GM18517 (cell line): ENCODE measurements at regions not wholly inside any gene's neighbourhood (a gene's known extent, or its start where the extent isn't known, plus 50 kb on each side); places are given as distances from the start of the nearest gene placed in this dataset.

Experiments
- ATAC-seq: cut with Tn5 transposase; IDR thresholded peaks from one replicate; pipeline ENCODE4 v1.9.1; 2021; ENCODE audit warnings: mild to moderate bottlenecking, moderate library complexity; ENCODE audit not compliant: unreplicated experiment

DNA sequence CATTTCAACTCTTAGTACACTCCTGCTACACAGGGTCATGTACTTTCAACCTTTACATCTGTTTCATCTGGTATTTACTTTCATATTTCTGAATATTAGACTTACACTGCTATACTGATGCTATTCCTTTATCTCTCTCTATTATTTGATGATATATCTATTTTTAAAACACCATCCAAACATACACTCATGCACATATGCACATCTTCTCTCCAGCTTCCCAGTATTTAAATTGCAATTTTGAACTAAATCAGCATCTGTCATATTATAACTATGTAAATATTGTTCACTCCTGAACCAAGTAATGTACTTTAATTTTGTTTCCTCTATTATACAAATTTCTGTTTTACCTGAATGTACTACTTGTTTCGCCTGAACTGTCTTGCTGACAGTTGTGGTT lies 293.6 kb upstream of the FLRT2 start:
- ATAC-seq, result no peak

DNA sequence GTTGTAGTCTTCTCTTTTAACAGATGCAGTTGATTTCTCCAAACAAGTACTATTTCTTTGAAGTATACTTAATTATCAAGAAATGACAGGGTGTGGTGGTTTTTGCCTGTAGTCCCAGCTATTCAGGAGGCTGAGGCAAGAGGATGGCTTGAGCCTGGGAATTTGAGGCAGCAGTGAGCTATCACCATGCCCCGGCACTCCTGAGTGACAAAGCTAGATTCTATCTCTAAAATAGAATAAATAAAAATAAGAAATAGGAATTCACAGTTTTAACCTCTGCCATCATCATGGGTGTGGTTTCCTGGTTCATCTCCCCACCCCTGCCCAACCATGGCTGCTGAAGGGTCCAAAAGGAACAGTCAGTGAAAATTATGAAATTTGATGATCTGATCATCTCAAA lies 290.2 kb upstream of the FLRT2 start:
- ATAC-seq, result no peak

DNA sequence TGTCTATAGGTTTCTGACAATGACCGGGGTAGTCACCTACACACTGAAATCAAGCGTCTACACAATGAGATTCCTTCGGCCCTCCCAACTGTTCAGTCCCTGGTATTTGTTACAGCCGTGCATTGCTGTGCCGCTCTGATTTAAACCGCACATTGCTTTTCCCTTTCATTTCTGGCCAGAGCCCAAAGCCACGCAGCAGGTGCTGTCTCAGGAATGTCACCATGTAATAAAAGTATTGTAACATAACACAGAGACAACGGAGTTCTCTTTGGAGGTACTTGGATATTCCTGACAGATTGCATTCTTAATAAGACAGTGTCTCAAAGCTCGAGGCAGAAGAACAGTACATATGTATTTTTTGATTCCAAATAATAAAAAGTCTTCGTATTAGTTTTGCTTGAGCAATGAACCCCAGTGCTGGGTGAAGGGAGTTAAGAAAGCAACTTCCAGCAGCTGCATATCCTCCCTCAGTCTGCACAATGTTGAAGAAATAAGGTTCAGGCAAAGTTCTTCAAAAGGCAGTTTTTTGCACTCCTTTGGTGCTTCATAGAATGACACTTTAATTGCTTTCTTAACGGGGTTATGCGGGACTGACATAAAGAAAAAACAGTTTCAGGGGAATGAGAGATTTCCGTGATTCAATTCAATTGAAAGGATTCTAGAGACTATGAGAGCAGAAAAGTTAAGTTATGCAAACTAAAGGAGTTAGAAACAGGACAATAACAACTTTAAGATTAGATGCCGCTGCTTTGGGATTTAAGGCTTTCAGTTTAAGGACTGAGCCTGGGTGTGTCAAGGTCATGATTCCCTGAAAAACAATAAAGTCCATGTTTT lies 288.7 kb upstream of the FLRT2 start:
- no peak for ATAC-seq

DNA sequence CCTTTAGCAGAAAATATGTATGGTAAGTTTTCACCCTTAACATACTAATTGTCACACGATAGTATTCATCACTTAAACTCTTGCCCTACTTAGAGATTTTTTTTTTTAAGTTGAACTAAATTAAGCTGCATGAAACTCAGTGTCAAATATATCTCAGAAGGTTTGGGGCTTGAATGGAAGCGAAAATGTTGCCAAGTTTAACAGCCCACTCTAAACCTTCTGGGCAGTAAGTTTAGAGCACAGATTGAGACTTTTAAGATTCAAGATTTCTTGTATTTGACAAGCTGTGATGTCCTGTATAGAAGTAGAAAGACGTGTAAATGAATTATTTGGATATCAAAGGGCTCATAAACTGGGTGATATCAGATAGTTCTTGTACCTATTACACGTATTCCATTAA lies 287.3 kb upstream of the FLRT2 start:
- no peak for ATAC-seq

DNA sequence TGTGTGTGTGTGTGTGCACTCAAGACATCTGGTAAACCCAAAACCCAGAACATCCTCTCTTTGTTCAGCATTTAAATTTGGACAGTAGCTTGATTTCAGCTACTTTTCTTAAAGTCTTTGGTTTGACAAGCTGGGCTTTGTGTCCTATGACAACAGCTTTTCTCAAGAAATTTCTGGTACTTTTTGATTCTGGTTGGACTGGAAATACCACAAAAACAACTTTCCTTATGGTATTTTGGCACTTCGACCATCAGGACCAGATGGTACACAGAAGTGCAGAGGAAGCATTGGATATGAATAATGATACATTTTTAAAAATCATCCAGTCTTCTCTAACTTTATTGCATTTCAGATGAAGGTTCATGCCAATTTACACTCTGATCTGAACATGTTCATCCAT lies 286.6 kb upstream of the FLRT2 start:
- no peak for ATAC-seq

DNA sequence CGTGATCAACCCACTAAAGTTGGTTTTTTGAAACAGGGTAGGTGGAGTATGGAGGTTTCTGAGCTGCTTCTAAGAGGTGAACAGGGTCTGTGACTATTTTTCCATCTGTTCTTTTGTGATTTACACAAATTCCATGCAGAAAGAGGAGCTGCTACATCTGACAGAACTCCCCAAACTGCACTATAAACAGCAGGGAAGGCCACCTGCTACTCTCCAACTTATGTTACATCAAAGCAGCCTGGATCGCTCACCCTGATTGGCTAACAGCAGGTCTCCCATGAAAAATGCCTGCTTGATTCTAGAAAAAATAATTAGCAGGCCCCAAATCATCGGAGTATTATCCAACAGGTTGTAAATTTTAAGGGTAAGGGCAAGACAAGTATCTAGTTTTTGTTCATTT lies 282.9 kb upstream of the FLRT2 start:
- no peak for ATAC-seq

DNA sequence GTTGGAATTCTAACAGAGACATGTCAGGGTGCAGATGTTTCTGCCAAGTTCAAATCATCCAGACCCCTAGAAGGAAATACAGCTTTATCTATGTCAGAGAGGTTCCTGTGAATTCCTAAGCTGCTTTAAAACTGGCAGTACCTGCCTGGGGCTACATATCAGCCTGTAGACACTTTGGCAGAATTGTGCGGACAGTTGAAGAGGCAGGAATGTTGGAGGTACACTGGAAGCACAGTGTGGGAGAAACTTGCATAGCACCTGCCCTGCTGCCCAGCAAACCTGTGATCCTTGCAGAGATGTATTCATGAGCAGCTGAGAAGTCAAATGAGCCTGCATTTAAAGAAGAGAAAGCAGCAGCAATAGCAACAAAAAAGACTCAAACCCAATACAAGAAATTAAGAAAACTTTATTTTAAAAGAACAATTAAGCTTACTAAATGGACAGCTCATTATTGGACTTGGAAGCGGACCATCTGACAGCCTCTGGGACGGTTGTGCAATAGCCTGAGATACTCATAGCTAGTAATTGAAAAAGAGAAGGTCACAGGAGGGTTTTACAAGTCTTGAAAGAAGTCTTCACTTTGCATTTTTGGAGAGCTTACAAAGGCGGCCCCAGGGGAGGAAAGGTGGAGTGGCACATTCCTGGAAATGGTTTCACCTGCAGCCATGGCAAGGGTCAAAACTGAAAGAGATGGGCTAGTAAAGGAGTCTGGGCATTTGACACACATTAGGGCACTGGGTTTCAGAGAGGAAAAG lies 280.9 kb upstream of the FLRT2 start:
- ATAC-seq, result no peak

DNA sequence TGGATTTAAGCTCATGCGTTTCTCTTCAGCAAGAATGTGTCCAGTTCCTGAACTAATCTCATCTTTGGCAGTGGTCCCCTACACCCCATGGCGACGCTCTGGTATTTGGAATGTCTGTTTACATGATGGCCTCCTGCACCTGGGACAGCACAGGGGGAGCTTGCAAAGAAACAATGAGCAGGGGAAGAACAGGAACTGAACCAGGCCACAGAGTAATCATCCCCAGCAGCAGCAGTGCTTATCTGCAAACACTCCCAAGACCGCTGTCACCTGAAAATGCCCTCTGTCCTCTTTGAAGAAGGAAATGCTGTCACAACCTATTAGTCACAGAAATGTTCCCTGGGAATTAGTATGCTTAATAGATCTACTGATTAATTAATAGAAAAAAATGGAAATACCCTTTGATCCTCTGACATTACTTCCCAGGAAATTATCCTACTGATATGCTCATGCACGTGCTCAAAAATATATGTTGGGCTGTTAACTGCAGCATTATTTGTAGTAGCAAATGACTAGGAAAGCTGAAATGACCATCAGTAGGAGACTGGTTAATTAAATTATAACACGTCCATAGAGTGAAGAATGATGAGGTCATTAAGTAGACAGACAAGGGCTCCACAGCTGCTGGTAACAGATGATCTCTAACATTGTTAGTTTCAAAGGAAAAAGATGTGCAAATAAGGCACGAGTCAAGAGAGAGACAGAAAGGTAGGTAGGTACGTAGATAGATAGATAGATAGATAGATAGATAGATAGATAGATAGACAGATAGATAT lies 279.3 kb upstream of the FLRT2 start:
- no peak for ATAC-seq

DNA sequence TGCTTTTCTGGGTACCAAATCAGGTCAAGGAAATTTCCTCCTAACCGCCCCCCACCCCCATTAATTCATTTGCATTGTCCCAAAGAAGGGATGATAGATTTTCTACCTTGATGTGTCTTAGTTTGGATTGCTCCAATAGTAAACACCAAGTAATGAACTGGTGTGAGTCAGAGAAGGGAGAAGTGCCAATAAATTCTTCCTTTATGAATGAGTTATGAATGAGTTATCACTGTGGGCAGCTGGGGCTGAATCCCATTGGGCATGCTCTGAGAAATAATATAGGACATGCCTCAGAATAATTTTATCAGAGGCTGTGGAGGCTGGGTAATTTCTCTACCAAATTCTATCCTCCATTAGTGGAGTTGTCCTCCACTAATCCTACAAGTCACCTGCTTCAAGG lies 277.9 kb upstream of the FLRT2 start:
- no peak for ATAC-seq

DNA sequence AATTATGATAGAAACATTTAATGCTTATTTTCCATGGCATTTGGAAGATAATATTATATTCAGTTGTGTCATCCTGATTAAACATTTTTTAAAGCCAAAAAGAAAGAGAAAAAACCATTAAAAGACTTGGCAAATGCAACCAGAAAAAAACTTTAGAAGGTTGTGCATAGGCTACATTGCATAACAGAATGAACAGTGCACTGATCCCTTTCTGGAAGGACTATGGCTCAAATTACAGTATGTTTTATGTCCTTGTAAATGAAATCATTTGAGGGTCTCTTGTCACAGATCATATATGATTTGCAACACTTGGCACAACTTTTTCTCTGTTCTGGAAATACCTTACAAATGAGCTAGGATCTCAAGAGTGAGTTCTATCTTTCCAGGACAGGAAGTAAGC lies 275.2 kb upstream of the FLRT2 start:
- no peak for ATAC-seq

DNA sequence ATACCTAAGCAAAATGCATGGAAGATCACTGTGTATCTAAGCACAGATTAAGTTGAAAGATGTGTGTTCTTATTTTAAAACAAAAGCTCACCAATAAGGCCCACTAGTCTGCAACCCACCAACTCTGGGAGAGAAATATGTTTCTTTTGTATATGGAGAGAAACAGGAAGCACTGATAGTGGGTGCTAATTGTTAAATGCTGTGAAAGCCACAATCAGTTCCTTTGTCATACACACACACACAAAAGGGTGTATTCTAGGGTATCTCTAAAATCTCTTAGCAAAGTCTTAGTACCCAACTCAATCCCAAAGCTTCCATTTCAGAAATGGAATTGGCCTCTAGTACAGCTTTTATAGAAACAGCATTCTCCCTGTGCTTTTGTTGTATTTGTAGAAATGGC lies 272.7 kb upstream of the FLRT2 start:
- no peak for ATAC-seq

DNA sequence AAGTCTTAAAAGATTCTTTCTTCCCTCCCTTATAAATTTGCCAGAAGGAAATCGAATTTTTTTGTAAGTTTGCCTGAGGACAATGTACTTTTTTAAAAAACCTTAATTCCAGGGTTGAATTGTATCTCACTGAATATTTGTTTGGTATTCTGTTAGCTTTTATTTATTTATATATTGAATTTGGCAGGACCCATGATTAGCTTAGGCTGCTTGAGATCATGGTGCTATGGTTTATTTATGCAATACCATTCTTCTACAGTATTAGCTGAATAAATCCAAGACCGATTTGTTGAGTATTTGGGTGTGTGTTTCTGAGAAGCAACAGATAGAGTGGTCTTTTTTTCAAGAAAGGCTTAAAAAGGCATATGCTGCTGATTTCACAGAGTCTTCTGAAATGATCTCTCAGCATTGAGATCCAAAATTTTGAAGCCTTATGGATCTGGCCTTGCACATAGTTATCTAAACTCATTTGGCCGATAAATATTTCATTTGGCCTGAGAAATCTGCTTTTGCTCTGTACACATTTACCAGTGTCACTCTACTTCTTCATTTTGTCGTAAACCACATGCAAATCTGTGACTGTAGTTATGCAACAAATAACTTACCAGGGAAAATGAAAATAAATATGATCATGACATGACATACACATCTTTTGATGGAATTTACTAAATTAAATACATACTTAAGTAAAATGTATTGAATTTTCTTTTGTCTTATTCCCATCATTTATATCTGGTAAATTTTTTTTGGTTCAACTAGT lies 265.8 kb upstream of the FLRT2 start:
- no peak for ATAC-seq

DNA sequence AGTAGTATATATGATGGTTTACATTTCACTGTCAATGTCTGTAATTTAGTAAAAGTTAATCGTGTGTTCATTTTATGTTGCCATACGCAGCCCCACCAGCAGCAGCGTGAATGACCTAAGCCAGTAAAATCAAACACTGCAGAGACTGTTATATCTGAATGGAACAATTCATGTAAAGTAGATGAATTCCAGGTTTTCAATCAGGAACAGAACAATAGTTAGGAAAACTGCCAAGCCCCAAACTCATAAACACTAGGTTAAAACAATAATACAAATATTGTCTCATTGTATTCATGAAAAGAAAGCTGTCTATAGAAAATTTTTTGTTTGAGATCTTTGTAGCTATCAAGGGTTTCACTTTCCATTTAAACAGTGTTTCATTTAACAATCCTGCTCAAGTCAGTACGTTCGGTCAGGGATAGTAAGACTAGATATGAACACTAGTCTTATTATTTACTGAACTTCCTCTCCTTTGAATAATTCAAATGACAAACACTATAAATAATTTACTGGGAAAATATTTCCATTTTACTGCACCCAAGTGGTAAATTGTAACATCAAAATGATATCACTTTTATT lies 256.8 kb upstream of the FLRT2 start:
- no peak for ATAC-seq

DNA sequence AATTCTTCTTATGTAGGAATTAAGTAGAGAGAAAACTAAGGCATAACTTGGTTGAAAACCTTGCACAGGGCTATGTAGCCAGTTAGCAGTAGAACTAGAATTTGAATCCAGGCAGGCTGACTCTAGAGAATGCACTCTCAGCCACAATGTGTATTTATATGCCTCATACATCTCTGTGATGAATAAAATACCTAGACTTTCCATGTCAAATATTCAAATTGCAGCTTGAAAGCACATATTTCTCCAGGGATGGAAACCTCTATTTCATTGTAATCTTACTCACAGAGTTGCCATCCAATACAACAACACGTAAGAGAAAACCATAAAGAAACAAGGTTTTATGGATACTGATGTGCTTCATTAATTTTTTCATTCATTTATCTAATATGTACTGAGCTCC lies 256.0 kb upstream of the FLRT2 start:
- no peak for ATAC-seq

DNA sequence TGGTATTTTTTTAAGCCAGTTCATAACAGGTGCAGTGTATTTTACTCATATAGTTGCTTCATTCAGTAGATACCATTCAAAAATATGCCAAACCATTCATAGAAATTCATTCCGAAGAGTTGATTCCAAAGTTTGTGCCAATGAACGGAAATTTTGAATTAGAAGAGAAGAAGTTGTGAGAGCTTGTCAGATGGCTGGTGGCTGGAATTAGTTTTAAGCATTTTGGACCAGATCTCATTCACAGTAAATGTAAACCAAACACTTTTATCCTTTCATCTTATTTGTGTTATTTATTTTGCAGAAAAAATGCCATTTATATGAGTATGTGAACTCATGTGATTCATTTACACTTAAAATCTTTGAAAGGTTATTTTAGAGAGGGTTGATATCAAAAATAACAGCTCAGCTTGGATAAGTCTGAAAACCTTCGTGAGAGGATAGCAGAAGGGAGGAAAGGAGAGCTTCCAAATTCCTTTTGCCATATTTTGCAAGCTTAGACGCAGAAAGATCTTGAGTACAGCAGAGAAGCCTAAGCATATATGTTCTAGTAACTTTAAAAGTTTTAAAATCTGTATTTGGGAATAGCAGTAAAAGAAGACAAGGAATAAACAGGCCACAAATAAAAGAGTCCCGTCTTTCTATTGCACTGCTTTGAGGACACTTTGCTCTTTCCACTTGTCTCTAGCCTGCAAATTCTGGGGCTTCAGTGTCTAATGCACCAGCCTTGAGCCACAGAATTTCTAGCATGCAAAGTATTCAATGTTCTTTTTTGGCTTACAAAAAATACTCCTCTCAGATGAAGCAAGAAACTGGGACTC lies 253.6 kb upstream of the FLRT2 start:
- ATAC-seq, result no peak

DNA sequence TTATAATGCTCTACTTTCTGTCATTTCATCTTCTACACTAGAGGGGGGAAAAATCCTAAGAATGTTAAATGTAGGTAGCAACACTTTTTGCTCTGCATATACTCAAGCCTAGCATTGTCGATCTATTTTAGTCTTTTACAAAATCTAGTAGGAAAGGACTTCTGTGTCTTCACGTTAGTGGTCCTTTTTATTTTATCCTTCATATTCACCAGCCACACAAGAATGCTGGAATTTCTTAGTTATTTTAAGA lies 253.0 kb upstream of the FLRT2 start:
- no peak for ATAC-seq

DNA sequence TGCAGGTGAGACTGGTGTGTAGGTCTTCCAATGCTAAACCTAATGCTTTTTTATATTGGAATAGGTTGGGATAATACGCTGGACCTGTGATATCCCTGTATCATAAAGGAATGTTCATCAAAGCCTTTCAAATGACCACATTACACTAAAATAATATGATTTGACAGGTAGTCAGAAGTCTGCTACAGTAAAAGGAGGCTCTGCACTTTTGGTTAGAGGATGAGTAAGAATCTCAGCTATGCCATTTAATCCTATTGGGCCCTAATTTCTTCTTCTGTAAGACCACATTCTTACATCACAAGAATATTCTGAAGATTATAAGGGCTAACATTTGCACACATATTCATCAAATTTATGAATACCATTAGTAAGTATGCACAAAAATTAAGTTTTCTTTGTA lies 250.5 kb upstream of the FLRT2 start:
- no peak for ATAC-seq

DNA sequence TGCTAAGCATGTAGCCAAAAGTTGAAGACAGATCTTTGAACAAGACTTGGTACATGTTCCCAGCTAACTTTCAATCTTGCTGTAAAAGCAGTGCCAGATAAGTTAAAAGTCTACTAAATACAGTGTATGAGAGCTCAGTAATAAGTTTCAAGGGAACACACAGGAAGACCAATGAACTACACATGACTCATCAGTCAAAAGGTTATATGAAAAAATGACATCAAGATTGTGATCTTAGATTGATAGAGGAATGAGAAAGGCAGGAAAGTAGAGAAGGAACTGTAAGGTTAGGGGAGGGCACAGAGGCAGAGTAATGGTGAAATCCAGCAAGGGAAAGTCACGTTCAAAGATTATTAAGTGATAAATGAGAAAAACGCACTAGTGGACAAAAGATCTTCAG lies 249.9 kb upstream of the FLRT2 start:
- ATAC-seq, result no peak

DNA sequence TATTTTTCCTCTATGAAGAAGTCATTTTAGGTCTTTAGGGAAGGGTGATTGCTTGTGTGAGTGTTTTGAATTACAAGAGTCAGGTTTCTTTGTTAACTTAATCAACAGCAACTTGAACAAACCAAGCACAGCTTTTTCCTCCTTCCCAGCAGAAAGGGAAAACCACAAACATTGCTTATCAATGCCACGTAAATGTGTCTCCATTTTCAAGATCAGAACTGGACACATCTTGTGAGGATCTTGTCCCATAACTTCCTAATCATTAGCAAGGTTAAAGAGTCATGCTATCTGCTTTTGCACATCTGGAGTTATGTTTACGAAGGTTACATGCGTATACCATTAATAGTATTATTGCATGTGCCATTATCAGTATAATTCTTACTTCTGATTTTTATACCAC lies 248.0 kb upstream of the FLRT2 start:
- ATAC-seq, result no peak

DNA sequence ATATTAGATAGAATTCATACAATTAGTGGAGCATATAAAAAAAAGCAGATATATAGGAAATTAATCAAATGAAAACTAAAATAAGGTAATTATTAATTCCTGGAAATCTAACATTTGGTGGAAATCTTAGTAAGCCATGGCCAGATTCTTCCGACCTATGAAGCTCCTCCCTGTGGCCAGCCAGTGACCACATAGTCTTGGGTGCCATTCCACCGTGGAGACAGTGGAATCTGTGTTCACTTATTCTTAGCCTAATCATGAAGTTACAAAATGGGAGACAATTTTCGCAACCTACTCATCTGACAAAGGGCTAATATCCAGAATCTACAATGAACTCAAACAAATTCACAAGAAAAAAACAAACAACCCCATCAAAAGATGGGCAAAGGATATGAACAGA lies 241.9 kb upstream of the FLRT2 start:
- ATAC-seq, result no peak
